Activated naive CD8-positive, alpha-beta T cell treated with anti-CD3 and anti-CD28 coated beads, Interleukin-2, amount 10 ng/mL, durations not matched to agents 7 days and 5 days (primary cell): ENCODE measurements at regions not wholly inside any gene's neighbourhood (a gene's known extent, or its start where the extent isn't known, plus 50 kb on each side); places are given as distances from the start of the nearest gene placed in this dataset.

ENCODE experiments used
- ATAC-seq: fragments of 150-1000 bp; cut with Tn5 transposase; one replicate; pipeline ENCODE4 v1.10.0; 2021; ENCODE audit warnings: low read depth, moderate library complexity
- POLR2A ChIA-PET: fragments of 350-600 bp; sonication (Branson Sonifier 250); formaldehyde crosslinking; loops from one replicate; lab custom pipeline; 2021; ENCODE audit warnings: antibody characterized with exemption; lab: Charles Lee
- DNase-seq: peaks from one replicate; pipeline ENCODE4 v3.0.0; 2021
- H3K27ac Mint-ChIP-seq: one replicate; pipeline ENCODE4 v1.8.0; 2022; ENCODE audit warnings: mild to moderate bottlenecking, mixed read lengths
- H3K27me3 Mint-ChIP-seq: one replicate; pipeline ENCODE4 v1.8.0; 2022; ENCODE audit warnings: mild to moderate bottlenecking, moderate library complexity, mixed read lengths
- H3K36me3 Mint-ChIP-seq: one replicate; pipeline ENCODE4 v1.8.0; 2021; ENCODE audit warnings: mild to moderate bottlenecking, mixed read lengths
- H3K4me1 Mint-ChIP-seq: one replicate; pipeline ENCODE4 v1.8.0; 2021; ENCODE audit warnings: mixed read lengths
- H3K4me3 Mint-ChIP-seq: one replicate; pipeline ENCODE4 v1.8.0; 2022; ENCODE audit warnings: mild to moderate bottlenecking, moderate library complexity, mixed read lengths
- H3K9me3 Mint-ChIP-seq: one replicate; pipeline ENCODE4 v1.8.0; 2021; ENCODE audit warnings: mixed read lengths

- no peaks in the 10 kb centered on the region for H3K36me3 Mint-ChIP-seq
- no peaks in the 10 kb centered on the region for H3K4me1 Mint-ChIP-seq
- DNase-seq (no peak), ATAC-seq (no peak)
- H3K4me3 Mint-ChIP-seq = no peak overlapping the region
- POLR2A ChIA-PET = no interaction called here
- no peaks in the 10 kb centered on the region for H3K27me3 Mint-ChIP-seq
- H3K27ac Mint-ChIP-seq = no peak overlapping the region
- H3K9me3 Mint-ChIP-seq = peaks cover 2% of the 10 kb centered on the region
Measured at GRCh38 chr1:170354690-170355089, 177.3 kb upstream of the GORAB start.

- Mint-ChIP-seq H3K9me3 (peaks cover 4% of the 10 kb centered on the region), H3K27ac (no peak overlapping the region), H3K36me3 (no peaks in the 10 kb centered on the region), H3K27me3 (no peaks in the 10 kb centered on the region), H3K4me3 (no peak overlapping the region), H3K4me1 (no peaks in the 10 kb centered on the region)
- DNase-seq (no peak), ATAC-seq (no peak)
- POLR2A ChIA-PET = no interaction called here
Measured at GRCh38 chr1:170355267-170355801, 176.6 kb upstream of the GORAB start.

DNA sequence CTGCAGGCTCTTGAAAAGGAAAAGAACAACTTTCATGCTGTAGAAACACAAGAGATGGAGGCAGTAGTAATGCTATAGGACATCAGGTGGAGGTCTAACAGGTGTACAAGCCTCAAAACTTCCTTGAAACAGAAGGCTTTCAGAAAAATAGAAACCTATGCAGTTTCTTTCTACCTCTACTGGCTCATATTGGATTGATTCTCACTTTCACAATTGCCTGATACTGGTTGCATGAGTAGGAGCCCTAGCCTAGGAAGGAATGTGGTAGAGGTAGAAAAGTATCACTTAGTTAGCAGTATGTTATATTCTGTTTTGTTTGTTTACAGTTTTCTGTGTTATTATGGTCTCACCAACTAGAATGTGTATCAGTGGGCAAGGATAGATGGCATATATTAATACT, 175.4 kb upstream of the GORAB start:
- no peak for ATAC-seq
- no peaks in the 10 kb centered on the region for H3K36me3 Mint-ChIP-seq
- H3K9me3 Mint-ChIP-seq = peaks cover 4% of the 10 kb centered on the region
- H3K4me1 Mint-ChIP-seq = no peaks in the 10 kb centered on the region
- no peak for DNase-seq
- H3K27me3 Mint-ChIP-seq = no peaks in the 10 kb centered on the region
- POLR2A ChIA-PET = no interaction called here
- H3K4me3 Mint-ChIP-seq = no peak overlapping the region
- H3K27ac Mint-ChIP-seq = no peak overlapping the region

DNA sequence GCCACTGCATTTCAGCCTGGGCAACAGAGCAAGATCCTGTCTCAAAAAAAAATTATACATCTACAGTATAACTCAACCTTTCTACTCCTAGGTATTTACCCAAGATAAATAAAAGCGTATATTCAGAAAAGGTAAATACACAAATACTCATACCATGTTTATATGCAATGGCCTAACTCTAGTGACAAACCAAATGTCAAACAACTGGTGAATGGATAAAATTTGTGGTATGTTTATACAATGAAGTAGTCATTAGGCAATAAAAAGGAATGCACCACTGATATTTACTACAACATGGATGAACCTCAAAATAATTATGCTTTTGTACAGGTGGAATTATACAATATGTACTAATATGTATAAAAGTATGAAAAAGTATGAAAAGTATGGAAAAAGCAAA, 174.2 kb upstream of the GORAB start:
- Mint-ChIP-seq H3K36me3 (no peaks in the 10 kb centered on the region), H3K27ac (no peak overlapping the region), H3K4me3 (no peak overlapping the region), H3K9me3 (peaks cover 4% of the 10 kb centered on the region), H3K4me1 (no peaks in the 10 kb centered on the region), H3K27me3 (no peaks in the 10 kb centered on the region)
- POLR2A ChIA-PET = no interaction called here
- ATAC-seq (no peak), DNase-seq (no peak)

GRCh38 chr1:170360601-170361000, 171.4 kb upstream of the GORAB start:
- Mint-ChIP-seq H3K9me3 (peaks cover 4% of the 10 kb centered on the region), H3K27me3 (peaks cover 1% of the 10 kb centered on the region), H3K36me3 (no peaks in the 10 kb centered on the region), H3K4me1 (no peaks in the 10 kb centered on the region), H3K4me3 (no peak overlapping the region), H3K27ac (no peak overlapping the region)
- no peak for ATAC-seq
- POLR2A ChIA-PET = no interaction called here
- DNase-seq = no peak

DNA sequence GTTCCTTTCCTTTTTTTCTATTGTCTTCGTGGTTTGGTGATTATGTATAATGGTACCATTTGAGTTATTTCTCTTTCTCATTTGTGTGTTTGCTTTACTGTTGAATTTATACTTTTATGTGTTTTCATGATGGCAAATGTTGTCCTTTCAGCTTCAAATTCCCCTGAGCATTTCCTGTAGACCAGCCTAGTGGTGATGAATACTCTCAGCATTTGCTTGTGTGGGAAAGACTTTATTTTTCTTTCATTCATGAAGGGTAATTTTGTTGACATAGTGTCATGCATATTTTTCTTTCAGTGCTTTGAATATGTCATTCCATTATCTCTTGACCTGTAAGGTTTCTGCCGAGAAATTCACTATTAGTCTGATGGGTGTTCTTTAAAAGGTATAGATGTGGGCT, 166.6 kb upstream of the GORAB start:
- no peaks in the 10 kb centered on the region for H3K36me3 Mint-ChIP-seq
- H3K9me3 Mint-ChIP-seq = peaks cover 3% of the 10 kb centered on the region
- no peak overlapping the region for H3K27ac Mint-ChIP-seq
- POLR2A ChIA-PET = no interaction called here
- ATAC-seq (no peak), DNase-seq (no peak)
- H3K27me3 Mint-ChIP-seq = peaks cover 2% of the 10 kb centered on the region
- no peak overlapping the region for H3K4me3 Mint-ChIP-seq
- H3K4me1 Mint-ChIP-seq = no peaks in the 10 kb centered on the region

GRCh38 chr1:170366980-170367379, 165.0 kb upstream of the GORAB start:
- H3K4me1 Mint-ChIP-seq = no peaks in the 10 kb centered on the region
- DNase-seq = no peak
- H3K27ac Mint-ChIP-seq = no peak overlapping the region
- POLR2A ChIA-PET = no interaction called here
- ATAC-seq = no peak
- H3K4me3 Mint-ChIP-seq = no peak overlapping the region
- H3K27me3 Mint-ChIP-seq = peaks cover 2% of the 10 kb centered on the region
- H3K36me3 Mint-ChIP-seq = no peaks in the 10 kb centered on the region
- H3K9me3 Mint-ChIP-seq = peaks cover 3% of the 10 kb centered on the region

- no peaks in the 10 kb centered on the region for H3K4me1 Mint-ChIP-seq
- peaks cover 2% of the 10 kb centered on the region for H3K27me3 Mint-ChIP-seq
- POLR2A ChIA-PET = no interaction called here
- DNase-seq (no peak), ATAC-seq (no peak)
- H3K36me3 Mint-ChIP-seq = no peaks in the 10 kb centered on the region
- no peak overlapping the region for H3K27ac Mint-ChIP-seq
- H3K9me3 Mint-ChIP-seq = peaks cover 3% of the 10 kb centered on the region
- no peak overlapping the region for H3K4me3 Mint-ChIP-seq
Measured at GRCh38 chr1:170367615-170368014, 164.4 kb upstream of the GORAB start.

- Mint-ChIP-seq H3K36me3 (no peaks in the 10 kb centered on the region), H3K27me3 (peaks cover 2% of the 10 kb centered on the region), H3K9me3 (peaks cover 3% of the 10 kb centered on the region), H3K27ac (no peak overlapping the region), H3K4me1 (no peaks in the 10 kb centered on the region), H3K4me3 (no peak overlapping the region)
- no peak for ATAC-seq
- DNase-seq = no peak
- POLR2A ChIA-PET = no interaction called here
Measured at GRCh38 chr1:170369000-170369399, 163.0 kb upstream of the GORAB start.

- Mint-ChIP-seq H3K4me3 (no peak overlapping the region), H3K4me1 (no peaks in the 10 kb centered on the region), H3K9me3 (peaks cover 3% of the 10 kb centered on the region), H3K36me3 (no peaks in the 10 kb centered on the region), H3K27ac (no peak overlapping the region), H3K27me3 (peaks cover 5% of the 10 kb centered on the region)
- ATAC-seq (no peak), DNase-seq (no peak)
- POLR2A ChIA-PET = no interaction called here
Measured at GRCh38 chr1:170369417-170369816, 162.5 kb upstream of the GORAB start.

DNA sequence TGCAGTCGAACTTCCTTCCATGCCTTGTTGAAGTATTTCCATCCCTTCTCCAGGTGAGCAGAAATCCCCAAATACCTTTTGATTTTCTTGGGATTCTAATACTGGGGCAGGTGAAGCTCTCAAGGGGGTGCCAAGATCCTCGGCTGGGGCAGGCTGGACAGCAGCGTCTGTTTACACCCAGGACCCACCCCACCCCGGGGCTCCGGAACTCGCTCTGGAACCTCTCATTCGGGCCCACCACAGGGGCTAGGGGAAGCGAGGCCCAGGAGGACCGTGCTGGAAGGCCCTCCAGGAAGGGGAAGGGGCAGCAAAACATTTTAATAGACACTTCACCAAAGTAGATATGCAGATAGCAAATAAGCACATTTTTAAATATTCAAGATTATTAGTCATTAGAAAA, 161.9 kb upstream of the GORAB start:
- no peaks in the 10 kb centered on the region for H3K36me3 Mint-ChIP-seq
- no peak overlapping the region for H3K27ac Mint-ChIP-seq
- peaks cover 7% of the 10 kb centered on the region for H3K27me3 Mint-ChIP-seq
- no peak for DNase-seq
- peaks cover 3% of the 10 kb centered on the region for H3K9me3 Mint-ChIP-seq
- POLR2A ChIA-PET = no interaction called here
- no peaks in the 10 kb centered on the region for H3K4me1 Mint-ChIP-seq
- no peak for ATAC-seq
- no peak overlapping the region for H3K4me3 Mint-ChIP-seq

- DNase-seq (no peak), ATAC-seq (no peak)
- Mint-ChIP-seq H3K36me3 (no peaks in the 10 kb centered on the region), H3K4me1 (no peaks in the 10 kb centered on the region), H3K4me3 (no peak overlapping the region), H3K27me3 (peaks cover 5% of the 10 kb centered on the region), H3K9me3 (no peaks in the 10 kb centered on the region), H3K27ac (no peak overlapping the region)
- POLR2A ChIA-PET = no interaction called here
Measured at GRCh38 chr1:170375082-170375723, 156.8 kb upstream of the GORAB start.

DNA sequence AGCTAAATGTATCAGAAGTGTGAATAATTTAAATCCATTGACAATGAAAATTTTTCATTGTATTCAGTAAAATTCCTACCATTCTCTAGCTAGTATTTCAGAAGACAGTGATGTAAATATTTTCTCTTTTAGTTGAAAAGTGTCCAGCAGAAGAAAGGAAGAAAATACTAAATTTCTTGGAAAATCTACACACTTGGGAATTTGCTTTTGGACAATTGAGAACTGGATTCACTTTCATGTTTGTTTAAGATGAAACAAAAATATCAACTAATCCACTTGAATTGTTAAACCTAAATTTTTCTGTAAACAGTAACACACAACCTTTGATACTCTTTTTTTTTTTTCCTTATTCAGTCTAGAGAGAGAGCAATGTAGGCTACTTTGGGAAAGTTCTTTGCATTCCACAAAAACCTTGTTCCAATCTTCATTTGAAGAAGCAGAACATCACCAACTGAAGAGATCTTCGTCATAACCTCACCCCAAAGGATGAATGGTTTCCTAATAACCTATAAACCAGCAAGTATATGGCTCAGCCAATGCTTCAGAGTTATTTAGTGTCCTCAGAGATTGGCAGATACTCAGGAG, 155.1 kb upstream of the GORAB start:
- Mint-ChIP-seq H3K27ac (no peak overlapping the region), H3K4me1 (no peaks in the 10 kb centered on the region), H3K36me3 (no peaks in the 10 kb centered on the region), H3K27me3 (peaks cover 5% of the 10 kb centered on the region), H3K9me3 (no peaks in the 10 kb centered on the region), H3K4me3 (no peak overlapping the region)
- POLR2A ChIA-PET = no interaction called here
- DNase-seq = no peak
- no peak for ATAC-seq

DNA sequence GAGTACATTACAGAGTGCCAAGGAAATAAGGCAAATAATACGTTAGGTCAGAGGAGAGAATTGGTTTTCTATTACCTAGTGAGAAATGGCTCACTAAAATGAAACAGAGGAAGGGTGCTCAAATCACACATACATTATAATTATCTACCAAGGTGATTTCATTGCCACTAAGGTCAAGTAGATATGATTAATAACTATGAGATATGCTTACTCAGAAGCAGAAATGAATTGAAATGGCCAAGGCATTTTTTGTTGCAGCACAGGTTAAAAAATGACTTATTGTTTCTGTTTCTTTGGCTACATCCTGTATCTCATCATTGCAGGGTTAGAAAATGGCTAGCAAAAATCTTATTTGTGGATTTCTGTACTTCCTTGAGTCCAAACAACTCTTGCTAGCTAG, 154.5 kb upstream of the GORAB start:
- ATAC-seq = no peak
- Mint-ChIP-seq H3K4me1 (no peaks in the 10 kb centered on the region), H3K4me3 (no peak overlapping the region), H3K36me3 (no peaks in the 10 kb centered on the region), H3K27ac (no peak overlapping the region), H3K27me3 (peaks cover 5% of the 10 kb centered on the region), H3K9me3 (no peaks in the 10 kb centered on the region)
- DNase-seq = no peak
- POLR2A ChIA-PET = no interaction called here
